Stomach (tissue), 8 donors: ENCODE measurements at regions not wholly inside any gene's neighbourhood (a gene's known extent, or its start where the extent isn't known, plus 50 kb on each side); places are given as distances from the start of the nearest gene placed in this dataset.

ENCODE experiments used
- DNase-seq, 2 donors: peaks; one replicate each; pipeline versions ENCODE4 v3.0.0 to v3.0.0-alpha.2; 2013 to 2019
- H3K27ac ChIP-seq, 5 donors: fragments of 200-600 bp in 4 of 5; sonication (generic) in 4 of 5; one replicate each; pipeline ENCODE4 v1.5.1; 2013 to 2019; ENCODE audit warnings: mild to moderate bottlenecking in 1 of 5, moderate library complexity in 1 of 5
- H3K27me3 ChIP-seq, 3 donors: fragments of 200-600 bp; sonication (generic); one replicate each; pipeline ENCODE4 v1.5.1; 2017 to 2019; ENCODE audit warnings: mixed run types in 1 of 3
- H3K36me3 ChIP-seq, 4 donors: fragments of 200-600 bp; sonication (generic); 1 replicate in 3 of 4; 2 replicates in 1 of 4; pipeline ENCODE4 v1.5.1; 2016 to 2019
- H3K4me1 ChIP-seq, 4 donors: fragments of 200-600 bp; sonication (generic); one replicate each; pipeline ENCODE4 v1.5.1; 2016 to 2019
- H3K4me3 ChIP-seq, 4 donors: fragments of 200-600 bp; sonication (generic) in 3 of 4; one replicate each; pipeline ENCODE4 v1.5.1; 2016 to 2019; ENCODE audit warnings: mild to moderate bottlenecking in 1 of 4
- H3K9me3 ChIP-seq, 4 donors: fragments of 200-600 bp; sonication (generic); one replicate each; pipeline ENCODE4 v1.5.1; 2016 to 2019
- CTCF ChIP-seq, 7 experiments: fragments of 450-650 bp in 4 of 7; fragments of 200-600 bp in 3 of 7; sonication (generic) in 3 of 7; IDR thresholded peaks; one replicate each; pipeline ENCODE4 v1.5.1; 2016 to 2019; ENCODE audit warnings: antibody characterized with exemption in 7 of 7, control low read depth in 2 of 7, mild to moderate bottlenecking in 1 of 7
- EP300 ChIP-seq: sonication (generic); formaldehyde crosslinking; IDR thresholded peaks from one replicate; pipeline ENCODE4 v1.6.1; 2017; ENCODE audit warnings: antibody characterized with exemption
- POLR2A ChIP-seq, 4 donors: fragments of 450-650 bp; IDR thresholded peaks; one replicate each; pipeline ENCODE4 v1.6.1; 2016; ENCODE audit warnings: antibody characterized with exemption in 4 of 4, control low read depth in 2 of 4, mild to moderate bottlenecking in 1 of 4, moderate library complexity in 1 of 4
- POLR2AphosphoS5 ChIP-seq, 3 donors: sonication (generic); formaldehyde crosslinking; IDR thresholded peaks; one replicate each; pipeline ENCODE4 v1.6.1; 2016; ENCODE audit warnings: antibody characterized with exemption in 3 of 3
- WGBS, 5 donors: extraction: QIAGEN DNeasy Blood & Tissue Kit in 3 of 5; methylation state at CpG; one replicate each; pipeline versions ENCODE4 v1.1.5 to v1.1.7; 2013 to 2018; 5-methylcytosine and 5-hydroxymethylcytosine counted together
- intact Hi-C: fragments of 100-400 bp; cut with DNase I; formaldehyde crosslinking; loops from one replicate; pipeline ENCODE4 v1.15.1; 2023; ENCODE audit warnings: low total_unique reads
- donor health status: healthy with polysubstance abuse.
- donor health status: Bipolar disorder and iron deficiency.
- donor health status: healthy.

GRCh38 chr15:94164971-94165370 is 66.4 kb upstream of the MCTP2 start:
- intact Hi-C loops: loop anchor here (5.0 kb wide), 1 partner anchor 157 kb away; no protein-coding TSS in a partner anchor

GRCh38 chr15:94164202-94164807 is 67.1 kb upstream of the MCTP2 start:
- peak; percentile 63 to 85 for DNase-seq
- no peak for TF ChIP-seq POLR2A (IDR thresholded peaks at IDR 0.05)
- peak in 5 of 7 experiments; percentile 59 to 87 (median 82) for TF ChIP-seq CTCF (IDR thresholded peaks at IDR 0.05)

More at GRCh38 chr15:94164971-94165370, 66.4 kb upstream of the MCTP2 start:
- no peaks in the 10 kb centered on the region for H3K36me3 ChIP-seq
- H3K27ac ChIP-seq: no peak overlapping the region
- H3K4me1 ChIP-seq: no peaks in the 10 kb centered on the region
- no peaks in the 10 kb centered on the region for H3K27me3 ChIP-seq
- H3K9me3 ChIP-seq: no peaks in the 10 kb centered on the region
- 74 to 82% (median 76%) methylated on average over 3 of the region's 3 CpGs for WGBS, 5 donors
- DNase-seq: no peak
- TF ChIP-seq EP300: no peak
- no peak for TF ChIP-seq POLR2A (IDR thresholded peaks at IDR 0.05)
- TF ChIP-seq CTCF (IDR thresholded peaks at IDR 0.05): no peak
- TF ChIP-seq POLR2AphosphoS5 (IDR thresholded peaks at IDR 0.05): no peak
- H3K4me3 ChIP-seq: no peak overlapping the region

GRCh38 chr15:94162939-94163338 is 68.4 kb upstream of the MCTP2 start:
- intact Hi-C loops: loop anchor here (5.0 kb wide), 1 partner anchor 159 kb away; no protein-coding TSS in a partner anchor
- Histone ChIP-seq H3K36me3 (no peaks in the 10 kb centered on the region), H3K27me3 (no peaks in the 10 kb centered on the region), H3K4me1 (no peaks in the 10 kb centered on the region), H3K9me3 (no peaks in the 10 kb centered on the region), H3K4me3 (no peak overlapping the region), H3K27ac (no peak overlapping the region)
- no peak for DNase-seq
- TF ChIP-seq CTCF (IDR thresholded peaks at IDR 0.05): no peak
- TF ChIP-seq POLR2AphosphoS5 (IDR thresholded peaks at IDR 0.05): no peak
- no peak for TF ChIP-seq EP300
- no peak for TF ChIP-seq POLR2A (IDR thresholded peaks at IDR 0.05)
- WGBS, 5 donors: 85 to 89% (median 88%) methylated on average over 5 of the region's 5 CpGs

More at GRCh38 chr15:94164202-94164807, 67.1 kb upstream of the MCTP2 start:
- intact Hi-C loops: loop anchor here (5.0 kb wide), 1 partner anchor 158 kb away; no protein-coding TSS in a partner anchor
- no peak overlapping the region for H3K27ac ChIP-seq
- no peaks in the 10 kb centered on the region for H3K4me1 ChIP-seq
- H3K9me3 ChIP-seq: no peaks in the 10 kb centered on the region
- H3K27me3 ChIP-seq: no peaks in the 10 kb centered on the region
- WGBS, 5 donors: 37 to 46% (median 42%) methylated on average over 10 of the region's 10 CpGs
- H3K36me3 ChIP-seq: no peaks in the 10 kb centered on the region
- no peak overlapping the region for H3K4me3 ChIP-seq

GRCh38 chr15:94154255-94154654 is 77.1 kb upstream of the MCTP2 start:
- no peaks in the 10 kb centered on the region for H3K36me3 ChIP-seq
- peaks cover 0 to 7% (median 0%) of the 10 kb centered on the region in 3 donors for H3K27me3 ChIP-seq
- H3K9me3 ChIP-seq: no peaks in the 10 kb centered on the region
- no peak for DNase-seq
- intact Hi-C loops: no loop called here
- 83 to 90% (median 87%) methylated on average over 3 of the region's 3 CpGs for WGBS, 5 donors
- H3K4me3 ChIP-seq: no peak overlapping the region
- H3K4me1 ChIP-seq: no peaks in the 10 kb centered on the region
- H3K27ac ChIP-seq: no peak overlapping the region
- no peak for TF ChIP-seq POLR2A (IDR thresholded peaks at IDR 0.05)
- TF ChIP-seq CTCF (IDR thresholded peaks at IDR 0.05): no peak
- TF ChIP-seq EP300: no peak
- TF ChIP-seq POLR2AphosphoS5 (IDR thresholded peaks at IDR 0.05): no peak
